EL (cell line): ENCODE measurements at regions not wholly inside any gene's neighbourhood (a gene's known extent, or its start where the extent isn't known, plus 50 kb on each side); places are given as distances from the start of the nearest gene placed in this dataset.
"Not testable (repeated sequence)": the region's sequence is repeated elsewhere in the genome, so short reads cannot be mapped to it uniquely, and the experiment has no call there.

Source experiments
- DNase-seq: peaks from one replicate; pipeline ENCODE4 v3.0.0-alpha.2; 2016

DNA sequence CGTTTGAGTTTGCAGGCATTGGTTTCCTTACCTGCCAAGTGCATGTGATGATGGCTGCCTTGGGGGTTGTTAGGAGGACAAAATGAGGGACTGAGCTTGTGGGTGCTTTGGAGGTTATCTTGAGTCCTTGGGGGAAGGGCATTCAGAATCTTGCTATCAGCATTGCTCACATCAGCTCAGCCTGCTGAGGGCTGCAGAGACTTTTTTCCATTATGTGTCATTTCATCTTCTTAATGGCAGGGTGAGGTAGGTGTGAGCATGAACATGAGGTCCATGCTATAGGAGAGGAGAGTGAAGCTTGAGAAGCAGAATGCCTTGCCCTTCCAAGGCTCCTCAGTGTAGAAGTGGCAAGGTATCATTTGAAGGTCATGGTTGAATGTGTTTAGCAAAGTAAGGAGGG is 112.3 kb downstream of the MIAT start:
- no peak for DNase-seq

- DNase-seq = peak; percentile 27
These were observed 113.2 kb downstream of the MIAT start for GRCh38 chr22:26770624-26771023.

GRCh38 chr22:26773054-26773453 is 115.7 kb downstream of the MIAT start:
- DNase-seq = not testable (repeated sequence)

GRCh38 chr22:26775394-26775793 is 118.0 kb downstream of the MIAT start:
- no peak for DNase-seq

- DNase-seq = peak; percentile 61
These were observed 119.9 kb downstream of the MIAT start for GRCh38 chr22:26777156-26777801.

GRCh38 chr22:26778372-26778771 is 121.0 kb downstream of the MIAT start:
- DNase-seq = no peak

DNA sequence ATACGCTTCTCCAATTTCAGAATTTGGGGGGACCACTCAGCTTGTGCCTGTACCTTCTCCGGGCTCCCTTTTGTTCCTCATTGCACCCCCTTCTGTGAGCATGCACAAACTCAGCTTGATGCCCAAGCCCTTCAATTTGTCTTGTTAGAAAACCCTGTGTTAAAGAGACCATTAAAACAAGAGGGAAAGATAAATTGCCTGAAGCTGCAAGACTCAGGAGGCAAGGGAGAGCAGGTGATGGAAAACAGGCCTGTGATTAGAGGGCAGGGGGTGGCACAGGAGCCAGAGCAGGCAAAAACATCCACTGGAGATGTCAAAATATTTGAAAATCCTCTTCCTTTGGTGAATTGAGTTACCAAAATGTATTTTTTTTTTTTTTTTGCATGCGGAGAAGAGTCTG is 121.7 kb downstream of the MIAT start:
- no peak for DNase-seq

DNA sequence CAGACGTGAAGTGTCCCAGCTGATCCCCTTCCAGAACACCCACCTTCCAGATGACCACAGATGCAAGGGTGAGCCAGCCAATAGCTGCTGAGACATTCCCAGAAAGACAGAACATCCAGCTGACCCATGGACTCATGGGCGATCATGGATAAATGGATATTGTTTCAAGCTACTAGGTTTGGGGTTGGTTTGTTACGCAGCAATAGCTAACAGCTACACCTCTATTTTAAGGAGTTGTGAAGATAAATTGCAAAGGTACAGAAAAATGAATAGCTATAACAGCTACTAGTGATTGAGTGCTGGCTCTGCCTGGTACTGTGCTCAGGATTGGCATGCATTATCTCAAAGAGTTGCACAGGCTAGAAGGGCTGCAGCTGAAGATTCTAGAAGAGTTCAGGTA is 122.5 kb downstream of the MIAT start:
- no peak for DNase-seq

GRCh38 chr22:26780521-26780920 is 123.1 kb downstream of the MIAT start:
- DNase-seq = no peak

DNA sequence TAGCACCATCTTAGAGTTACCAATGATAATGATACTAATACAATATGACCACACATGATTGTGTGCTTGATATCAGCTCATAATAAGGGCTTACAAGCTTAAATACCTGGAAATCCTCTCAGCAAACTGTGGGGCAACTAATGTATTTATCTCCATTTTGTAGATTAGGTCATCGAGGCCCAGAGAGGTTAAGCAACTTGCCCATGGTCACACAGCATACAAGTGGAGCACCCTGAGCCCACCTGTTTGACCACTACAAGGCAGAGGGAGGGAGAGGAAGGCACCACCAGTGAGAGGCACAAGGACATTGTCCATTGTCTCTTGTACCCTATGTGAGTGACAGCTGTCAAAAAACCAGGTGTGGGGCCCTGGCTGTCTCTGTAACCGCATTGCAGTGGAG is 123.7 kb downstream of the MIAT start:
- no peak for DNase-seq

GRCh38 chr22:26781596-26781995 is 124.2 kb downstream of the MIAT start:
- DNase-seq = no peak

DNA sequence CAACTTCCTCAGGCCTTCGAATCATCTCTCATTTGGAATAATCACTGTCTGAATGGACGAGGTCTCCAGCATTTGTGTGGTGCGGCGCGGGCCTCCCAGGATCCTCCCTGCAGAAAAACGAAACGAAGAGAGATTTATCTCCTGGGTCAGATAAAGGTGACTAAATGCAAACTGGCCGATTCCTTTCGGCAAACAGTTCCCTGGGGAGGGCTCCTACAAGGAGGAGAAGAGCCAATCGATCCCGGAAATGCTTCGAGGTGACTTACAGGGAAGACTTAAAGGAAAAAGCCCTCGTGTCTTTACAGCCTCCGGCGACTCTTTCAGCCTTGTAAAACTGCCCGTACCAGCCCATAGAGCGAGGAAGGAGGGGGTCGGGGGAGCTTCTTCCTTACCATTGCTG is 126.5 kb downstream of the MIAT start:
- DNase-seq = no peak

DNA sequence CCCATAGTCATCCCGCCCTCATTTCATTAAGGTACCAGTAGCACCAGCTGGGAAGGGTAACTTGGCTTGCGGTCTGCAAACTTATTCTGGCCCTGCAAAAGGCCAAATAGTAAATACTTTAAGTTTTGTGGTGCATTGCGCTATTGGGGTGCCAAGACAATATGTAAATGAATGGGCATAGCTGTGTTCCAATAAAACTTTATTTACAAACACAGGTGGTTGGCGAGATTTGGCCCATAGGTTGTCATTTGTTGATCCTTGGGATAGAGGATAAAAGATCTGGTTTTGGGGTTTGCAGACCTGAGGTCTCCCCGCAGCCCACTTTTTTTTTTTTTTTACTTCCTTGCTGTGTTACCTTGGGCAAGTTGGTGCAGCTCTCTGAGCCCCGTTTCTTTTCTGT is 127.4 kb downstream of the MIAT start:
- DNase-seq = no peak

DNA sequence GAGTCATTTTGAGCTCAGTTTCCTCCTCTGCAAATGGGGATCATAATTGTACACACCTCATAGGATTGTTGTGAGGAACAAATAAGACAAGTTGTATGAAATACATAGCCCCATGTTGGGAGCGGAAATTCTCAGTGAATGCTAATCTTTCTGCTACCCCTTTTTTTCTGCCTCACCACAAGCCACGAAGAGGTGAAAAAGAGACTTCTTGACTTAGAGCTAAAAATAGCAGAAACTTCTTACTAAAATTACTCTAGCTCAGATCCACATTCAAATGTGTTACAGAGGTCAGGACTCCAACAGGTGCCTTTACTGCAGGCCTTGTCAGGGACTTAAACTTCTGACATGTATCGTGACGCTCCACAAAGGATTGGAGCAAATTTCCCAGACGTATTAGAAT is 128.5 kb downstream of the MIAT start:
- DNase-seq = no peak

DNA sequence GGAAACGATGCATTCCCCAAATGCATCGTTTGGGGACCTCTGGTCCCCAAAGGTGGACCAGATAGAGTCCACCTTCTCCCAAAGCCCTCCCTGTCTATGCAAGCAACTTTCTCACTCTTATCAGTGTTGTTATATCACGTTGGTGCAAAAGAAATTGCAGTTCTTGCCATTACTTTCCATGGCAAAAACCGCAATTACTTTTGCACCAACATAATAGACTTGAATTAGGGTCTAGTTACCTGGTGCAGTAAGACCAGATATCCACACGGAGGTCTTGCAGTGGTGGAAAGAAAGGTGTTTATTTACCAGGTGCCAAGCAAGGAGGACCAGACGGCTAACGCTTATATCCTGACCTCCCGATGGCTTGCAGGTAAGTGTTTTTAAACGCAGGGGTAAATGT is 129.0 kb downstream of the MIAT start:
- DNase-seq = no peak

DNA sequence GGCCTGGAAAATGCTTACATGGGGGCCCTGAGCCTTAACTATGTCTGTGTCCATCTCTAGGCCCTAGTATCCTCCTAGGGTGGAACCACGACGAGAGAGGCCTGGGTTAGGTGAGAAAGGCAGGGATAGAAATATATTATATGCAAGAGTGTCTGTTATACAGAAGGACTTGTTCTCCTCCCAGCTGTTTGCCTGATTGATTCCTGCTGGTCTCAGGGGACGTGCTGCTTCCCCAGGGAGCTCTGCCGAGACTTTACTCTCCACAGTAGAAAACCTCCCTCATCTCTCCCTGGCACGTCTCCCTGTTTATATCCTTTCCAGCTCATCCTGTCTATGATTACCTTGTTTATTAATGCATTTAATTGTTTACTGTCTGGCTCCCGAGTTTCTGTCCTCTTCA is 132.6 kb downstream of the MIAT start:
- DNase-seq = no peak

- no peak for DNase-seq
These were observed 135.1 kb downstream of the MIAT start for GRCh38 chr22:26792522-26792921.

- no peak for DNase-seq
These were observed 139.4 kb downstream of the MIAT start for GRCh38 chr22:26796785-26797184.

GRCh38 chr22:26797910-26798309 is 140.5 kb downstream of the MIAT start:
- no peak for DNase-seq

GRCh38 chr22:26798462-26799065 is 141.2 kb downstream of the MIAT start:
- no peak for DNase-seq

DNA sequence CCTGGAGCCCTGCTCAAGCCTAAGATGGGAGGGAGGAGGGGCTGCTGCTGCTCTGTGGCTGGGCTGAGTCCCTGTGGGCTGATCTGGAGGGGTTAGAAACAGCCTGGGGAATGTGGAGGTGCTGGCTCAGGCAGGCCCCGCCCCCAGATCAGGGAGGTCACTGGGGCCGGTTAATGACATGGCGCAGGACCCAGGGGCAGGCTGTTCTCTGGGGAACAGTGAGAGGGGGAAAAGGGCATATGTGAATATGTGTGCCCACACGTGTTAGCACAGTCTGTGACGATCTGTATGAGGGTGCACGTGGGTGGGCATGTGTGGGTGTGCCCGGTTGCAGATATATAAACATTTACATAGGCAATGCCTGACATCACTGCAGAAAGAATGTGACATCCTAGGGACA is 143.5 kb downstream of the MIAT start:
- DNase-seq = peak; percentile 47

DNA sequence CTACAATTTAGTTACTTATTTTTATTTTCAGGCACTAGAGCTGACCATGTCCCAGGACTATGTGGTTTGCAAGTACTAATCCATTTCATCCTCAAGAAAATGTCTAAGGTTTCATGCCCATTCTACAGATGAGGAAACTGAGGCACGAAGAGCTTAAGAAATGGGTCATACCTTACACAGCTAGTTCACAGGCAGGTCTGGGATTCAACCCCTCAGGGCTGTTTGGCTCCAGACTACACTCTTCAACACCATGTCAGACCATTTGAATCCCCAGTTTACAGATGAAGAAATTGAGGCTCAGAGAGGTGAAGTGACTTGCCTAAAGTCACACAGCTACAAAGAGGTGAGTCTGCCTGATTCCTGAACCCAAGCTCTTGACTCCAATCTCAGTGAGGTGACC is 144.1 kb downstream of the MIAT start:
- DNase-seq = no peak

- DNase-seq = no peak
These were observed 146.9 kb downstream of the MIAT start for GRCh38 chr22:26804315-26804714.

GRCh38 chr22:26804911-26805539 is 147.6 kb downstream of the MIAT start:
- DNase-seq = peak; percentile 38
